K562 (cell line): ENCODE measurements at regions not wholly inside any gene's neighbourhood (a gene's known extent, or its start where the extent isn't known, plus 50 kb on each side); places are given as distances from the start of the nearest gene placed in this dataset.

Experiments
- ATAC-seq: fragments of 200-7000 bp; cut with Tn5 transposase; 3 replicates; pipeline ENCODE4 v1.9.1; 2020; ENCODE audit warnings: moderate library complexity
- BruUV-seq: library from RNA; stranded (reverse); fragments of 400-500 nt; replicated peaks from 2 replicates; lab custom pipeline; 2021; lab: Mats Ljungman, UMichigan
- CTCF ChIA-PET: fragments of 300-600 bp; formaldehyde crosslinking; extraction: SDS; loops from one replicate; lab custom pipeline; 2021; ENCODE audit warnings: low intra/inter-chr PET ratio; lab: Yijun Ruan, JAX
- POLR2A ChIA-PET: fragments of 300-600, 350-650 bp; sonication (Branson Sonifier 250); formaldehyde crosslinking; extraction: SDS; loops from one replicate; lab custom pipeline; 2021; ENCODE audit warnings: antibody characterized with exemption, inconsistent platforms; lab: Yijun Ruan, JAX
- DNase-seq, 4 experiments: peaks; one replicate each; pipeline versions ENCODE4 v3.0.0 to v3.0.0-alpha.2; 2011 to 2018; ENCODE audit warnings: low spot score in 3 of 4, mixed read lengths in 3 of 4; ENCODE audit errors: extremely low read depth in 1 of 4
- FAIRE-seq: peaks from 2 replicates; lab custom pipeline; 2011; peaks lifted over from hg19 to GRCh38; lab: Jason Lieb, UNC
- H2AFZ ChIP-seq: 2 replicates; pipeline ENCODE4 v1.6.0; 2011; ENCODE audit warnings: low read depth, low read length, control low read depth, inconsistent platforms
- H3K27ac ChIP-seq: fragments of 200-600 bp; 3 replicates; pipeline ENCODE4 v1.8.0; 2011; ENCODE audit warnings: low read depth, mild to moderate bottlenecking, control low read depth, inconsistent platforms, low read length, moderate library complexity, mixed read lengths; ENCODE audit errors: extremely low read depth
- H3K27me3 ChIP-seq, 2 experiments: fragments of 300-600 bp in 1 of 2; 2 replicates in 1 of 2; 3 replicates in 1 of 2; pipeline versions ENCODE4 v1.6.0 to v1.8.0; 2011; ENCODE audit warnings: inconsistent platforms in 2 of 2, low read length in 2 of 2, mild to moderate bottlenecking in 1 of 2, mixed read lengths in 1 of 2, moderate library complexity in 1 of 2; ENCODE audit not compliant: control insufficient read depth in 2 of 2, insufficient read depth in 2 of 2
- H3K36me3 ChIP-seq: fragments of 300-600 bp; 3 replicates; pipeline ENCODE4 v1.8.0; 2011; ENCODE audit warnings: mild to moderate bottlenecking, low read length, inconsistent platforms; ENCODE audit not compliant: control insufficient read depth, insufficient read depth
- H3K4me1 ChIP-seq, 2 experiments: fragments of 200-600 bp in 1 of 2; replicated peaks in 1 of 2; 2 replicates in 1 of 2; 3 replicates in 1 of 2; pipeline versions ENCODE4 v1.5.1 to v1.8.0; 2011; ENCODE audit warnings: inconsistent platforms in 2 of 2, low read length in 2 of 2, mild to moderate bottlenecking in 1 of 2, mixed read lengths in 1 of 2, moderate library complexity in 1 of 2; ENCODE audit not compliant: control insufficient read depth in 2 of 2, insufficient read depth in 2 of 2
- H3K4me2 ChIP-seq: 2 replicates; pipeline ENCODE4 v1.6.1; 2011; ENCODE audit warnings: low read length, control low read depth, inconsistent platforms, mixed read lengths; ENCODE audit not compliant: insufficient read depth
- H3K4me3 ChIP-seq: fragments of 200-600 bp; sonication (generic), shearing (Covaris generic); 2 replicates; pipeline ENCODE4 v1.5.1; 2016; ENCODE audit warnings: control low read depth, inconsistent platforms
- H3K79me2 ChIP-seq: fragments of 200-600 bp; 3 replicates; pipeline ENCODE4 v1.8.0; 2011; ENCODE audit warnings: low read length, inconsistent platforms; ENCODE audit not compliant: control insufficient read depth, insufficient read depth
- H3K9ac ChIP-seq, 2 experiments: 2 replicates each; pipeline versions ENCODE4 v1.6.0 to v1.6.1; 2011; ENCODE audit warnings: low read depth in 2 of 2, low read length in 2 of 2, control low read depth in 1 of 2, inconsistent platforms in 1 of 2, mild to moderate bottlenecking in 1 of 2, mixed read lengths in 1 of 2; ENCODE audit not compliant: insufficient read depth in 1 of 2
- H3K9me1 ChIP-seq: one replicate; pipeline ENCODE4 v1.6.0; 2011; ENCODE audit warnings: inconsistent platforms, mild to moderate bottlenecking, low read length, moderate library complexity; ENCODE audit not compliant: control insufficient read depth, insufficient read depth
- H3K9me3 ChIP-seq: replicated peaks from 2 replicates; pipeline ENCODE4 v1.5.1; 2011; ENCODE audit warnings: low read depth, low read length, inconsistent platforms; ENCODE audit not compliant: control insufficient read depth, insufficient read depth
- H4K20me1 ChIP-seq: replicated peaks from 2 replicates; pipeline ENCODE4 v1.6.1; 2011; ENCODE audit warnings: low read length, inconsistent platforms, mixed read lengths; ENCODE audit not compliant: control insufficient read depth, insufficient read depth
- CAMTA2 ChIP-seq: fragments of 250-450 bp; sonication (Bioruptor Pico); conservative IDR thresholded peaks from 2 replicates; pipeline ENCODE4 v1.5.1; 2022
- CHD4 ChIP-seq: fragments of 200-600 bp; sonication (generic); IDR thresholded peaks from 3 replicates; pipeline ENCODE4 v1.6.1; 2012; ENCODE audit warnings: low read depth, mild to moderate bottlenecking, mixed read lengths, low read length, inconsistent platforms; ENCODE audit not compliant: insufficient read depth, insufficient replicate concordance, poor library complexity, severe bottlenecking
- GATAD2A ChIP-seq: fragments of 450-650 bp; IDR thresholded peaks from 2 replicates; pipeline ENCODE4 v1.6.1; 2017
- ZFPM2 ChIP-seq: fragments of 250-450 bp; sonication (Bioruptor Pico); IDR thresholded peaks from 2 replicates; pipeline ENCODE4 v1.5.1; 2022; ENCODE audit warnings: mild to moderate bottlenecking
- in situ Hi-C: fragments of 300-500 bp; cut with MboI; formaldehyde crosslinking; loops from 4 replicates; pipeline ENCODE4 v1.15.0; 2018; ENCODE audit warnings: inconsistent platforms, mixed read lengths
- intact Hi-C: fragments of 100-400 bp; cut with micrococcal nuclease; formaldehyde crosslinking; loops from 2 replicates; pipeline ENCODE4 v1.14.2; 2022
- TF ChIP-seq, protein P1 (sequence below), 2 experiments: fragments of 450-650 bp in 1 of 2; IDR thresholded peaks; 2 replicates each; pipeline ENCODE4 v1.6.1; 2011 to 2017; ENCODE audit warnings: low read depth in 2 of 2, antibody characterized with exemption in 1 of 2, borderline replicate concordance in 1 of 2, low read length in 1 of 2, mild to moderate bottlenecking in 1 of 2, mixed read lengths in 1 of 2; ENCODE audit not compliant: control insufficient read depth in 1 of 2

DNA sequence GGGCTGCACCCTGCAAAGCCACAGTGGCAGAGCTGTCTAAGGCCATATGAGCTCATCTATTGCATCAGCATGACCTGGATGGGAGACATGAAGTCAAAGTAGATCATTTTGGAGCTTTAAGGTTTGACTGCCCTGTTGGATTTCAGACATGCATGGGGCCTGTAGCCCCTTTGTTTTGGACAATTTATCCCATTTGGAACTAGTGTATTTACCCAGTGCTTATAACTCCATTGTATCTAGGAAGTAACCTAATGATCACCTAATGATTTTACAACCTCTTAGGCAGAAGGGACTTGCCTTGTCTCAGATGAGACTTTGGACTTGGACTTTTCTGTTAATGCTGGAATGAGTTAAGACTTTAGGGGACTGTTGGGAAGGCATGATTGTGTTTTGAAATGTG, 575.4 kb downstream of the EPM2A start:
- Histone ChIP-seq H3K4me1 (no peaks in the 10 kb centered on the region), H4K20me1 (no peaks in the 10 kb centered on the region), H3K9me3 (no peaks in the 10 kb centered on the region), H3K79me2 (no peaks in the 10 kb centered on the region), H3K36me3 (no peaks in the 10 kb centered on the region), H3K27ac (no peak overlapping the region), H2AFZ (no peak overlapping the region), H3K9ac (no peak overlapping the region), H3K9me1 (no peaks in the 10 kb centered on the region), H3K27me3 (no peaks in the 10 kb centered on the region), H3K4me3 (no peak overlapping the region), H3K4me2 (no peak overlapping the region)
- FAIRE-seq, result no peak
- POLR2A ChIA-PET, result interaction anchor here (1.2 kb wide), 1 partner anchor 11 kb away, joined by 3 read pairs; no protein-coding TSS in a partner anchor
- CTCF ChIA-PET, result no interaction called here
- TF ChIP-seq ZFPM2 (CRISPR knock-in tag) (no peak), GATAD2A (no peak), CAMTA2 (no peak), CHD4 (no peak)
- TF ChIP-seq, protein P1, sequence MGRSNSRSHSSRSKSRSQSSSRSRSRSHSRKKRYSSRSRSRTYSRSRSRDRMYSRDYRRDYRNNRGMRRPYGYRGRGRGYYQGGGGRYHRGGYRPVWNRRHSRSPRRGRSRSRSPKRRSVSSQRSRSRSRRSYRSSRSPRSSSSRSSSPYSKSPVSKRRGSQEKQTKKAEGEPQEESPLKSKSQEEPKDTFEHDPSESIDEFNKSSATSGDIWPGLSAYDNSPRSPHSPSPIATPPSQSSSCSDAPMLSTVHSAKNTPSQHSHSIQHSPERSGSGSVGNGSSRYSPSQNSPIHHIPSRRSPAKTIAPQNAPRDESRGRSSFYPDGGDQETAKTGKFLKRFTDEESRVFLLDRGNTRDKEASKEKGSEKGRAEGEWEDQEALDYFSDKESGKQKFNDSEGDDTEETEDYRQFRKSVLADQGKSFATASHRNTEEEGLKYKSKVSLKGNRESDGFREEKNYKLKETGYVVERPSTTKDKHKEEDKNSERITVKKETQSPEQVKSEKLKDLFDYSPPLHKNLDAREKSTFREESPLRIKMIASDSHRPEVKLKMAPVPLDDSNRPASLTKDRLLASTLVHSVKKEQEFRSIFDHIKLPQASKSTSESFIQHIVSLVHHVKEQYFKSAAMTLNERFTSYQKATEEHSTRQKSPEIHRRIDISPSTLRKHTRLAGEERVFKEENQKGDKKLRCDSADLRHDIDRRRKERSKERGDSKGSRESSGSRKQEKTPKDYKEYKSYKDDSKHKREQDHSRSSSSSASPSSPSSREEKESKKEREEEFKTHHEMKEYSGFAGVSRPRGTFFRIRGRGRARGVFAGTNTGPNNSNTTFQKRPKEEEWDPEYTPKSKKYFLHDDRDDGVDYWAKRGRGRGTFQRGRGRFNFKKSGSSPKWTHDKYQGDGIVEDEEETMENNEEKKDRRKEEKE (IDR thresholded peaks at IDR 0.05; ENCODE audit: borderline replicate concordance in 1 of 2, control insufficient read depth in 1 of 2, low read depth in 2 of 2, low read length in 1 of 2), result no peak
- in situ Hi-C loops, result no loop called here
- no peak for DNase-seq
- BruUV-seq, result no TSS peak
- no peak for ATAC-seq
- intact Hi-C loops, result no loop called here
